GM23338 (cell line): ENCODE measurements at regions not wholly inside any gene's neighbourhood (a gene's known extent, or its start where the extent isn't known, plus 50 kb on each side); places are given as distances from the start of the nearest gene placed in this dataset.

Experiments
- CREB1 ChIP-seq: fragments of 250-450 bp; sonication (Bioruptor Pico); IDR thresholded peaks from 2 replicates; pipeline ENCODE4 v1.5.0; 2020; ENCODE audit warnings: low read depth, mild to moderate bottlenecking, moderate library complexity
- EZH2 ChIP-seq: fragments of 200-600 bp; sonication (generic); IDR thresholded peaks from one replicate; pipeline ENCODE4 v1.8.0; 2017; ENCODE audit warnings: antibody characterized with exemption, mild to moderate bottlenecking, low read depth; ENCODE audit not compliant: unreplicated experiment
- EZH2phosphoT487 ChIP-seq: fragments of 200-600 bp; sonication (generic); IDR thresholded peaks from one replicate; pipeline ENCODE4 v1.8.1; 2018; ENCODE audit warnings: antibody characterized with exemption; ENCODE audit not compliant: unreplicated experiment
- JUNB ChIP-seq: IDR thresholded peaks from one replicate; pipeline ENCODE4 v1.6.1; 2016; ENCODE audit warnings: antibody characterized with exemption; ENCODE audit not compliant: unreplicated experiment
- NANOG ChIP-seq: IDR thresholded peaks from 2 replicates; pipeline ENCODE4 v1.6.1; 2016; ENCODE audit warnings: antibody characterized with exemption, borderline replicate concordance
- POLR2AphosphoS5 ChIP-seq: IDR thresholded peaks from 2 replicates; pipeline ENCODE4 v1.6.1; 2016; ENCODE audit warnings: antibody characterized with exemption, low read depth
- STAT1 ChIP-seq: IDR thresholded peaks from one replicate; pipeline ENCODE4 v1.6.1; 2016; ENCODE audit warnings: antibody characterized with exemption; ENCODE audit not compliant: unreplicated experiment
- ZNF114 ChIP-seq: fragments of 250-450 bp; sonication (Bioruptor Pico); IDR thresholded peaks from 2 replicates; pipeline ENCODE4 v1.5.0; 2020; ENCODE audit warnings: mild to moderate bottlenecking, moderate library complexity
- ZNF331 ChIP-seq: fragments of 250-450 bp; sonication (Bioruptor Pico); IDR thresholded peaks from 2 replicates; pipeline ENCODE4 v1.5.0; 2020; ENCODE audit warnings: low read depth, mild to moderate bottlenecking, moderate library complexity
- TF ChIP-seq, protein P1 (sequence below), 2 experiments: fragments of 200-600 bp in 1 of 2; sonication (generic) in 1 of 2; conservative IDR thresholded peaks; 2 replicates each; pipeline versions ENCODE4 v1.5.1 to v1.6.1; 2016 to 2017; ENCODE audit warnings: antibody characterized with exemption in 2 of 2, low read depth in 2 of 2, mild to moderate bottlenecking in 2 of 2, moderate library complexity in 1 of 2
- TF ChIP-seq, protein P2 (sequence below): IDR thresholded peaks from one replicate; pipeline ENCODE4 v1.6.1; 2018; ENCODE audit warnings: antibody characterized with exemption; ENCODE audit not compliant: unreplicated experiment

DNA sequence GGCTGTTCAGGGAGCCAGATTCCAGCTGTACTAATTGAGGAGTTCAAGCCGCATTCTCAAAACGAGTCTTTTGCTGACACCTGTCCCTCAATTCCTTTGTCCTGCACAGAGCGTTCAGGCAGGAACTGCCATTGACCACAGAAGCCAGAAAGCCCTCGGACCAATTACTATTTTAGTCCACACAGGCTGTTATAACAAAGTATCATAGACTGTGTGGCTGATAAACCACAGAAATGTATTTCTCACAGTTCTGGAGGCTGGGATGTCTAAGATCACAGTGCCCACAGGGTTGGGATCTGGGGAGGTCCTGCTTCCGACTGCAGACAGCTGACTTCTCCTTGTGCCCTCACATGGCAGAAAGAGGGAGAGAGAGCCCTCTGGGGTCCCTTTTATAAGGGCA is 119.8 kb upstream of the ATP6AP2 start:
- TF ChIP-seq, protein P1, sequence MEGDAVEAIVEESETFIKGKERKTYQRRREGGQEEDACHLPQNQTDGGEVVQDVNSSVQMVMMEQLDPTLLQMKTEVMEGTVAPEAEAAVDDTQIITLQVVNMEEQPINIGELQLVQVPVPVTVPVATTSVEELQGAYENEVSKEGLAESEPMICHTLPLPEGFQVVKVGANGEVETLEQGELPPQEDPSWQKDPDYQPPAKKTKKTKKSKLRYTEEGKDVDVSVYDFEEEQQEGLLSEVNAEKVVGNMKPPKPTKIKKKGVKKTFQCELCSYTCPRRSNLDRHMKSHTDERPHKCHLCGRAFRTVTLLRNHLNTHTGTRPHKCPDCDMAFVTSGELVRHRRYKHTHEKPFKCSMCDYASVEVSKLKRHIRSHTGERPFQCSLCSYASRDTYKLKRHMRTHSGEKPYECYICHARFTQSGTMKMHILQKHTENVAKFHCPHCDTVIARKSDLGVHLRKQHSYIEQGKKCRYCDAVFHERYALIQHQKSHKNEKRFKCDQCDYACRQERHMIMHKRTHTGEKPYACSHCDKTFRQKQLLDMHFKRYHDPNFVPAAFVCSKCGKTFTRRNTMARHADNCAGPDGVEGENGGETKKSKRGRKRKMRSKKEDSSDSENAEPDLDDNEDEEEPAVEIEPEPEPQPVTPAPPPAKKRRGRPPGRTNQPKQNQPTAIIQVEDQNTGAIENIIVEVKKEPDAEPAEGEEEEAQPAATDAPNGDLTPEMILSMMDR (conservative IDR thresholded peaks at IDR 0.05; ENCODE audit: low read depth in 2 of 2), result no peak
- TF ChIP-seq EZH2phosphoT487 (no peak), EZH2 (no peak), POLR2AphosphoS5 (no peak), CREB1 (CRISPR knock-in tag) (no peak), NANOG (no peak), STAT1 (no peak), JUNB (no peak), ZNF331 (CRISPR knock-in tag) (no peak), ZNF114 (CRISPR knock-in tag) (no peak)
- TF ChIP-seq, protein P2, sequence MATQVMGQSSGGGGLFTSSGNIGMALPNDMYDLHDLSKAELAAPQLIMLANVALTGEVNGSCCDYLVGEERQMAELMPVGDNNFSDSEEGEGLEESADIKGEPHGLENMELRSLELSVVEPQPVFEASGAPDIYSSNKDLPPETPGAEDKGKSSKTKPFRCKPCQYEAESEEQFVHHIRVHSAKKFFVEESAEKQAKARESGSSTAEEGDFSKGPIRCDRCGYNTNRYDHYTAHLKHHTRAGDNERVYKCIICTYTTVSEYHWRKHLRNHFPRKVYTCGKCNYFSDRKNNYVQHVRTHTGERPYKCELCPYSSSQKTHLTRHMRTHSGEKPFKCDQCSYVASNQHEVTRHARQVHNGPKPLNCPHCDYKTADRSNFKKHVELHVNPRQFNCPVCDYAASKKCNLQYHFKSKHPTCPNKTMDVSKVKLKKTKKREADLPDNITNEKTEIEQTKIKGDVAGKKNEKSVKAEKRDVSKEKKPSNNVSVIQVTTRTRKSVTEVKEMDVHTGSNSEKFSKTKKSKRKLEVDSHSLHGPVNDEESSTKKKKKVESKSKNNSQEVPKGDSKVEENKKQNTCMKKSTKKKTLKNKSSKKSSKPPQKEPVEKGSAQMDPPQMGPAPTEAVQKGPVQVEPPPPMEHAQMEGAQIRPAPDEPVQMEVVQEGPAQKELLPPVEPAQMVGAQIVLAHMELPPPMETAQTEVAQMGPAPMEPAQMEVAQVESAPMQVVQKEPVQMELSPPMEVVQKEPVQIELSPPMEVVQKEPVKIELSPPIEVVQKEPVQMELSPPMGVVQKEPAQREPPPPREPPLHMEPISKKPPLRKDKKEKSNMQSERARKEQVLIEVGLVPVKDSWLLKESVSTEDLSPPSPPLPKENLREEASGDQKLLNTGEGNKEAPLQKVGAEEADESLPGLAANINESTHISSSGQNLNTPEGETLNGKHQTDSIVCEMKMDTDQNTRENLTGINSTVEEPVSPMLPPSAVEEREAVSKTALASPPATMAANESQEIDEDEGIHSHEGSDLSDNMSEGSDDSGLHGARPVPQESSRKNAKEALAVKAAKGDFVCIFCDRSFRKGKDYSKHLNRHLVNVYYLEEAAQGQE, result no peak
